ENCODE measurements at regions not wholly inside any gene's neighbourhood (a gene's known extent, or its start where the extent isn't known, plus 50 kb on each side); places are given as distances from the start of the nearest gene placed in this dataset.

DNA sequence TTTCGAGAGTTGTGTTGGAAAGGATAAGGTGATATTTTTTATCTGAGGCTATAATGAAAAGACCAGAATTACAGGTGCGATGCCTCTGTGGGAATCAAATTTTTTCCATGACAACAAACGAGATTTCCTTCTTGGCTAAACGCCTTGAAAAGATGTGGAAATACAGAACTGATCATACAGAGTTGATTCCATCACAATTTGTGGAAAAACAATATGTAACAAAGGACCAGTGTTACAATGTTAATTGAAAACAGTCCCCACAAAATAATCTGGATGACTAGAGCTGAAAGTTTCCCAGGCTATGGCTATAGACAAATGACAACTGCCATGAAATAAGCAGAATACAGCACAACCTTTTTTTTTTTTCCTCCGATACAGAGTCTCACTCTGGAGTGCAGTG is 628.9 kb downstream of the DIAPH3 start:
- Histone ChIP-seq H3K79me2 (ENCODE audit: insufficient read depth) (no peaks in the 10 kb centered on the region), H3K9me3 (no peaks in the 10 kb centered on the region), H3K9ac (no peak overlapping the region), H3K9me2 (no peaks in the 10 kb centered on the region), H3K4me1 (ENCODE audit: control insufficient read depth in 1 of 2, insufficient read depth in 2 of 2, low read depth in 1 of 2, low read length in 1 of 2) (peaks cover 25 to 40% of the 10 kb centered on the region in 2 experiments; a peak in 3 of 4 replicates), H3F3A (replicated peaks; ENCODE audit: insufficient read depth) (peaks cover 10% of the 10 kb centered on the region), H3K27ac (ENCODE audit: low read depth in 2 of 2, low read length in 1 of 2) (peak overlapping the region; percentile 23 to 58; a peak in 2 of 4 replicates), H3K36me3 (replicated peaks in 1 of 2; ENCODE audit: control insufficient read depth in 1 of 2, insufficient read depth in 2 of 2, low read length in 1 of 2) (no peaks in the 10 kb centered on the region), H3K4me2 (no peak overlapping the region), H3K4me3 (ENCODE audit: low read depth in 2 of 2, low read length in 1 of 2) (no peak overlapping the region), H3K27me3 (ENCODE audit: insufficient read depth) (no peaks in the 10 kb centered on the region), H4K20me1 (ENCODE audit: insufficient read depth) (no peaks in the 10 kb centered on the region), H2AFZ (ENCODE audit: low read depth) (no peak overlapping the region)
- ChIA-PET POLR2A (no interaction called here), CTCF (interaction anchor here (1.0 to 1.5 kb wide), 2 partner anchors 12 to 143 kb away, joined by 3 to 4 read pairs; no protein-coding TSS in a partner anchor)
- 64% methylated on average over 5 of the region's 5 CpGs for WGBS (ENCODE audit: low lambda C conversion rate)
- DNase-seq = no peak
- TF ChIP-seq NFIC (IDR thresholded peaks at IDR 0.05; ENCODE audit: borderline replicate concordance) = no peak
- TF ChIP-seq, protein P1, sequence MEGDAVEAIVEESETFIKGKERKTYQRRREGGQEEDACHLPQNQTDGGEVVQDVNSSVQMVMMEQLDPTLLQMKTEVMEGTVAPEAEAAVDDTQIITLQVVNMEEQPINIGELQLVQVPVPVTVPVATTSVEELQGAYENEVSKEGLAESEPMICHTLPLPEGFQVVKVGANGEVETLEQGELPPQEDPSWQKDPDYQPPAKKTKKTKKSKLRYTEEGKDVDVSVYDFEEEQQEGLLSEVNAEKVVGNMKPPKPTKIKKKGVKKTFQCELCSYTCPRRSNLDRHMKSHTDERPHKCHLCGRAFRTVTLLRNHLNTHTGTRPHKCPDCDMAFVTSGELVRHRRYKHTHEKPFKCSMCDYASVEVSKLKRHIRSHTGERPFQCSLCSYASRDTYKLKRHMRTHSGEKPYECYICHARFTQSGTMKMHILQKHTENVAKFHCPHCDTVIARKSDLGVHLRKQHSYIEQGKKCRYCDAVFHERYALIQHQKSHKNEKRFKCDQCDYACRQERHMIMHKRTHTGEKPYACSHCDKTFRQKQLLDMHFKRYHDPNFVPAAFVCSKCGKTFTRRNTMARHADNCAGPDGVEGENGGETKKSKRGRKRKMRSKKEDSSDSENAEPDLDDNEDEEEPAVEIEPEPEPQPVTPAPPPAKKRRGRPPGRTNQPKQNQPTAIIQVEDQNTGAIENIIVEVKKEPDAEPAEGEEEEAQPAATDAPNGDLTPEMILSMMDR (IDR thresholded peaks at IDR 0.05) = no peak
- TF ChIP-seq RCOR1 (IDR thresholded peaks at IDR 0.05; ENCODE audit: low read length) = 0 out of 2 replicates have a peak, but pooled peaks have one; percentile 54

DNA sequence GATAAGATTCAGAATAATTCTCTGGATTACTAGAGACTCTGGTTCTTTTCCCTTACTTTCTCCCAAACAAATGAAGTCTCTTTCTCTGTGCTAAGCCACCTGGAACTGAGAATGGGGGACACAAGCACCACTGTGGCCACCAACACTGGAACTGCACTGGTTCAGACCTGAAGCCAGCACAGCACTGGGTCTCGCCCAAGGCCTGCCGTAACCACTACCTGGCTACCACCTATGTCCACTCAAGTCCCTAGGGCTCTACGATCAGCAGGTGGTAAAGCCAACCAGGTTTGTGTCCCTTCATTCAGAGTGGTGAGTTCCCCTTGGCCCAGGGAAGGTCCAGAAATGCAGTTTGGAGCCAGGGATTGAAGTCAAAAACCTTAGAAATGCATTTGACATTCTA is 626.2 kb downstream of the DIAPH3 start:
- H3K4me1 ChIP-seq (ENCODE audit: control insufficient read depth in 1 of 2, insufficient read depth in 2 of 2, low read depth in 1 of 2, low read length in 1 of 2) = peaks cover 15 to 28% of the 10 kb centered on the region in 2 experiments; a peak in 3 of 4 replicates
- H3K9me2 ChIP-seq = no peaks in the 10 kb centered on the region
- H3K79me2 ChIP-seq (ENCODE audit: insufficient read depth) = no peaks in the 10 kb centered on the region
- no peak overlapping the region for H3K4me3 ChIP-seq (ENCODE audit: low read depth in 2 of 2, low read length in 1 of 2)
- no peak for TF ChIP-seq FOSL2 (IDR thresholded peaks at IDR 0.05; ENCODE audit: borderline replicate concordance, low read depth)
- TF ChIP-seq NRF1 (IDR thresholded peaks at IDR 0.05; ENCODE audit: low read depth, low read length) = no peak
- POLR2A ChIA-PET = no interaction called here
- no peaks in the 10 kb centered on the region for H3K36me3 ChIP-seq (replicated peaks in 1 of 2; ENCODE audit: control insufficient read depth in 1 of 2, insufficient read depth in 2 of 2, low read length in 1 of 2)
- no peak for DNase-seq
- CTCF ChIA-PET = no interaction called here
- H3F3A ChIP-seq (replicated peaks; ENCODE audit: insufficient read depth) = peaks cover 4% of the 10 kb centered on the region
- H3K27ac ChIP-seq (ENCODE audit: low read depth in 2 of 2, low read length in 1 of 2) = no peak overlapping the region
- no peak overlapping the region for H2AFZ ChIP-seq (ENCODE audit: low read depth)
- WGBS (ENCODE audit: low lambda C conversion rate) = 100% methylated on average over 2 of the region's 3 CpGs
- H4K20me1 ChIP-seq (ENCODE audit: insufficient read depth) = no peaks in the 10 kb centered on the region
- no peaks in the 10 kb centered on the region for H3K9me3 ChIP-seq
- no peak overlapping the region for H3K4me2 ChIP-seq
- H3K27me3 ChIP-seq (ENCODE audit: insufficient read depth) = no peaks in the 10 kb centered on the region
- H3K9ac ChIP-seq = no peak overlapping the region

DNA sequence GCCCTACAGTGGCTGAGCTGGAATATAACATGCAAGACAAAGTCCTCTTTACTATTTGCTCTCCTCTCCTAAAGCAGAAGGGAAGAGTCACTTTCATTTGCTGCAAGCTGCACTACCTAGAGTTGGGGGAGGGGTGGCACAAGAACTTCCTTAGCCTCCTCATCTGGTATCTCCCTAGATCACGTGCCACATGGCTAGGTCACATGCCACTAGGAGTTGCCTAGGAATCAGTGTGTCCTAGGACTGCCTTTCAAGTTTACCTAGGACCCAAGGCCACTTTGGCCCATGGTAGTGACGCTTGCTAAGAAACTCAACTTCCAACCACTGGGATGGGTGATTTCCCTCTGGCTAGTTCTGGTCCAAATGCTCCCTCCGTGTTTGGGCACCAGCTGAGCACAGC is 625.2 kb downstream of the DIAPH3 start:
- Histone ChIP-seq H2AFZ (ENCODE audit: low read depth) (no peak overlapping the region), H3K36me3 (replicated peaks in 1 of 2; ENCODE audit: control insufficient read depth in 1 of 2, insufficient read depth in 2 of 2, low read length in 1 of 2) (no peaks in the 10 kb centered on the region), H3K4me2 (no peak overlapping the region), H3K9me2 (no peaks in the 10 kb centered on the region), H3K79me2 (ENCODE audit: insufficient read depth) (no peaks in the 10 kb centered on the region), H3K9me3 (no peaks in the 10 kb centered on the region), H3K4me3 (ENCODE audit: low read depth in 2 of 2, low read length in 1 of 2) (no peak overlapping the region), H3K27me3 (ENCODE audit: insufficient read depth) (no peaks in the 10 kb centered on the region), H3F3A (replicated peaks; ENCODE audit: insufficient read depth) (no peaks in the 10 kb centered on the region), H3K27ac (ENCODE audit: low read depth in 2 of 2, low read length in 1 of 2) (no peak overlapping the region), H3K4me1 (ENCODE audit: control insufficient read depth in 1 of 2, insufficient read depth in 2 of 2, low read depth in 1 of 2, low read length in 1 of 2) (peaks cover 9 to 18% of the 10 kb centered on the region in 2 experiments; a peak in 3 of 4 replicates), H3K9ac (no peak overlapping the region), H4K20me1 (ENCODE audit: insufficient read depth) (no peaks in the 10 kb centered on the region)
- DNase-seq = no peak
- ChIA-PET CTCF (interaction anchor here (0.6 kb wide), 1 partner anchor 612 kb away, joined by 3 read pairs; no protein-coding TSS in a partner anchor), POLR2A (no interaction called here)
- 69% methylated on average over 2 of the region's 3 CpGs for WGBS (ENCODE audit: low lambda C conversion rate)
- TF ChIP-seq JUND (IDR thresholded peaks at IDR 0.05) = no peak
- no peak for TF ChIP-seq SIN3A (IDR thresholded peaks at IDR 0.05; ENCODE audit: borderline replicate concordance, low read depth, low read length)
- TF ChIP-seq, protein P1 (IDR thresholded peaks at IDR 0.05) = no peak
- no peak for TF ChIP-seq PBX3 (IDR thresholded peaks at IDR 0.05)
- TF ChIP-seq POLR2AphosphoS5 (IDR thresholded peaks at IDR 0.05; ENCODE audit: low read depth, low read length) = no peak
- no peak for TF ChIP-seq FOXJ3 (CRISPR knock-in tag; IDR thresholded peaks at IDR 0.05)
- no peak for TF ChIP-seq TAF1 (IDR thresholded peaks at IDR 0.05; ENCODE audit: borderline replicate concordance, low read depth, low read length)
- TF ChIP-seq GATA2 (CRISPR knock-in tag; IDR thresholded peaks at IDR 0.05) = no peak
- no peak for TF ChIP-seq TEAD4 (IDR thresholded peaks at IDR 0.05; ENCODE audit: borderline replicate concordance, insufficient read depth)
- no peak for TF ChIP-seq SMC3 (IDR thresholded peaks at IDR 0.05; ENCODE audit: low read depth, low read length)
